ENCODE measurements at regions not wholly inside any gene's neighbourhood (a gene's known extent, or its start where the extent isn't known, plus 50 kb on each side); places are given as distances from the start of the nearest gene placed in this dataset.

- no peak for DNase-seq
- no peaks in the 10 kb centered on the region for H3K36me3 ChIP-seq
- no peak overlapping the region for H3K4me3 ChIP-seq
- no peak overlapping the region for H3K27ac ChIP-seq
- no peaks in the 10 kb centered on the region for H3K9me3 ChIP-seq
- intact Hi-C loops (cut with DNase I; ENCODE audit: low total_unique reads) = no loop called here
- H3K27me3 ChIP-seq = no peaks in the 10 kb centered on the region
- no peak for TF ChIP-seq CTCF (IDR thresholded peaks at IDR 0.05)
- H3K4me1 ChIP-seq = peaks cover 0 to 37% (median 21%) of the 10 kb centered on the region in 4 donors
Observed at GRCh38 chr3:64815195-64815631, 127.4 kb upstream of the ADAMTS9 start.

- H3K27ac ChIP-seq = no peak overlapping the region
- H3K36me3 ChIP-seq = no peaks in the 10 kb centered on the region
- no peaks in the 10 kb centered on the region for H3K27me3 ChIP-seq
- no peak overlapping the region for H3K4me3 ChIP-seq
- peaks cover 0 to 41% (median 21%) of the 10 kb centered on the region in 4 donors for H3K4me1 ChIP-seq
- intact Hi-C loops (cut with DNase I; ENCODE audit: low total_unique reads) = no loop called here
- DNase-seq = no peak
- TF ChIP-seq CTCF (IDR thresholded peaks at IDR 0.05) = no peak
- H3K9me3 ChIP-seq = no peaks in the 10 kb centered on the region
Observed at GRCh38 chr3:64814351-64814750, 126.6 kb upstream of the ADAMTS9 start.

- intact Hi-C loops (cut with DNase I; ENCODE audit: low total_unique reads) = no loop called here
- Histone ChIP-seq H3K9me3 (no peaks in the 10 kb centered on the region), H3K36me3 (no peaks in the 10 kb centered on the region), H3K27ac (no peak overlapping the region), H3K27me3 (no peaks in the 10 kb centered on the region), H3K4me1 (peaks cover 0 to 47% (median 21%) of the 10 kb centered on the region in 4 donors), H3K4me3 (no peak overlapping the region)
- TF ChIP-seq CTCF (IDR thresholded peaks at IDR 0.05) = no peak
- DNase-seq = no peak
Observed at GRCh38 chr3:64813326-64813725, 125.5 kb upstream of the ADAMTS9 start.

GRCh38 chr3:64809086-64809485 lies 121.3 kb upstream of the ADAMTS9 start:
- no peak for TF ChIP-seq CTCF (IDR thresholded peaks at IDR 0.05)
- no peak overlapping the region for H3K27ac ChIP-seq
- no peak overlapping the region for H3K4me3 ChIP-seq

GRCh38 chr3:64808061-64808460 lies 120.3 kb upstream of the ADAMTS9 start:
- Histone ChIP-seq H3K27me3 (no peaks in the 10 kb centered on the region), H3K9me3 (no peaks in the 10 kb centered on the region), H3K4me3 (no peak overlapping the region), H3K27ac (no peak overlapping the region), H3K36me3 (peaks cover 0 to 6% (median 0%) of the 10 kb centered on the region in 3 donors), H3K4me1 (peaks cover 0 to 24% (median 7%) of the 10 kb centered on the region in 4 donors)
- intact Hi-C loops (cut with DNase I; ENCODE audit: low total_unique reads) = no loop called here
- no peak for TF ChIP-seq CTCF (IDR thresholded peaks at IDR 0.05)
- no peak for DNase-seq

More at GRCh38 chr3:64809086-64809485, 121.3 kb upstream of the ADAMTS9 start:
- Histone ChIP-seq H3K36me3 (peaks cover 0 to 6% (median 0%) of the 10 kb centered on the region in 3 donors), H3K9me3 (no peaks in the 10 kb centered on the region), H3K4me1 (peaks cover 0 to 34% (median 10%) of the 10 kb centered on the region in 4 donors), H3K27me3 (no peaks in the 10 kb centered on the region)
- no peak for DNase-seq
- intact Hi-C loops (cut with DNase I; ENCODE audit: low total_unique reads) = no loop called here

All from tibial artery (tissue), 4 donors.